Right lobe of liver (tissue), 4 donors: ENCODE measurements at regions not wholly inside any gene's neighbourhood (a gene's known extent, or its start where the extent isn't known, plus 50 kb on each side); places are given as distances from the start of the nearest gene placed in this dataset.

ENCODE experiments used
- CTCF ChIP-seq, 4 donors: fragments of 200-600 bp in 3 of 4; fragments of 450-650 bp in 1 of 4; IDR thresholded peaks; one replicate each; pipeline versions ENCODE4 v1.5.1 to v1.8.0; 2016 to 2022; ENCODE audit warnings: antibody characterized with exemption in 4 of 4, mild to moderate bottlenecking in 2 of 4
- POLR2A ChIP-seq: fragments of 450-650 bp; IDR thresholded peaks from one replicate; pipeline ENCODE4 v1.6.1; 2017; ENCODE audit warnings: antibody characterized with exemption, mild to moderate bottlenecking
- donor health status: DM: no; HTN: no; CAD: no.
- donor health status: DM: no; HTN: no; CAD: no.
- donor health status: DM: no; HTN: yes; CAD: no.

GRCh38 chr6:170046791-170047626 is 243.9 kb downstream of the DLL1 start:
- TF ChIP-seq CTCF (IDR thresholded peaks at IDR 0.05) (no peak), POLR2A (no peak)
